GM12878 (cell line): ENCODE measurements at regions not wholly inside any gene's neighbourhood (a gene's known extent, or its start where the extent isn't known, plus 50 kb on each side); places are given as distances from the start of the nearest gene placed in this dataset.

Experiments used
- ATAC-seq: fragments of 200-7000 bp; cut with Tn5 transposase; 3 replicates; pipeline ENCODE4 v1.9.1; 2020; ENCODE audit warnings: mild to moderate bottlenecking, moderate library complexity
- BruUV-seq: library from RNA; stranded (reverse); fragments of 400-500 nt; replicated peaks from 2 replicates; lab custom pipeline; 2021; lab: Mats Ljungman, UMichigan
- CTCF ChIA-PET: fragments of 300-600 bp; sonication (Branson Sonifier 250); formaldehyde crosslinking; extraction: SDS; loops from one replicate; lab custom pipeline; 2021; ENCODE audit warnings: inconsistent platforms; lab: Yijun Ruan, JAX
- POLR2A ChIA-PET: fragments of 350-600 bp; formaldehyde crosslinking; extraction: SDS; loops from one replicate; lab custom pipeline; 2021; ENCODE audit warnings: inconsistent platforms; lab: Charles Lee
- RAD21 ChIA-PET: fragments of 300-600 bp; sonication (Branson Sonifier 250); formaldehyde crosslinking; loops from one replicate; lab custom pipeline; 2023; ENCODE audit warnings: antibody characterized with exemption; ENCODE audit not compliant: unreplicated experiment; lab: Charles Lee
- SMC1A ChIA-PET: fragments of 300-600 bp; sonication (Branson Sonifier 250); formaldehyde crosslinking; loops from one replicate; lab custom pipeline; 2023; ENCODE audit not compliant: unreplicated experiment, uncharacterized antibody; lab: Charles Lee
- DNase-seq: peaks from one replicate; pipeline ENCODE4 v3.0.0-alpha.2; 2011; ENCODE audit warnings: low read depth, low spot score
- FAIRE-seq: peaks from 3 replicates; lab custom pipeline; 2011; peaks lifted over from hg19 to GRCh38; lab: Jason Lieb, UNC
- H2AFZ ChIP-seq: 2 replicates; pipeline ENCODE4 v1.6.0; 2011; ENCODE audit warnings: low read depth, low read length, control low read depth; ENCODE audit not compliant: control insufficient read depth
- H3K27ac ChIP-seq: 2 replicates; pipeline ENCODE4 v1.5.1; 2011; ENCODE audit warnings: control low read depth; ENCODE audit not compliant: control insufficient read depth, insufficient read depth
- H3K27me3 ChIP-seq, 2 experiments: replicated peaks in 1 of 2; 2 replicates each; pipeline versions ENCODE4 v1.6.0 to v1.6.1; 2011; ENCODE audit warnings: low read length in 1 of 2; ENCODE audit not compliant: control insufficient read depth in 2 of 2, insufficient read depth in 2 of 2
- H3K36me3 ChIP-seq, 2 experiments: 2 replicates each; pipeline ENCODE4 v1.5.1; 2011; ENCODE audit warnings: low read length in 1 of 2; ENCODE audit not compliant: control insufficient read depth in 2 of 2, insufficient read depth in 2 of 2
- H3K4me1 ChIP-seq: 2 replicates; pipeline ENCODE4 v1.6.1; 2011; ENCODE audit warnings: mild to moderate bottlenecking, low read length, moderate library complexity, mixed read lengths; ENCODE audit not compliant: control insufficient read depth, insufficient read depth
- H3K4me2 ChIP-seq: 2 replicates; pipeline ENCODE4 v1.6.0; 2011; ENCODE audit warnings: control low read depth; ENCODE audit not compliant: control insufficient read depth, insufficient read depth
- H3K4me3 ChIP-seq: fragments of 200-600 bp; sonication (generic); 2 replicates; pipeline ENCODE4 v1.5.1; 2016
- H3K79me2 ChIP-seq: 2 replicates; pipeline ENCODE4 v1.6.0; 2011; ENCODE audit warnings: low read length; ENCODE audit not compliant: control insufficient read depth, insufficient read depth
- H3K9ac ChIP-seq: 2 replicates; pipeline ENCODE4 v1.8.0; 2011; ENCODE audit warnings: low read length, control low read depth, mixed read lengths; ENCODE audit not compliant: control insufficient read depth, insufficient read depth
- H3K9me3 ChIP-seq: replicated peaks from 3 replicates; pipeline ENCODE4 v1.5.1; 2011; ENCODE audit warnings: mild to moderate bottlenecking, low read length; ENCODE audit not compliant: control insufficient read depth, insufficient read depth
- H4K20me1 ChIP-seq: 2 replicates; pipeline ENCODE4 v1.6.0; 2011; ENCODE audit not compliant: control insufficient read depth, insufficient read depth
- BACH1 ChIP-seq: fragments of 450-650 bp; IDR thresholded peaks from 2 replicates; pipeline ENCODE4 v1.6.1; 2017; ENCODE audit warnings: mild to moderate bottlenecking, borderline replicate concordance
- BCL11A ChIP-seq: IDR thresholded peaks from 2 replicates; pipeline ENCODE4 v1.6.1; 2011; ENCODE audit warnings: low read depth, low read length
- BHLHE40 ChIP-seq, 2 experiments: fragments of 450-650 bp in 1 of 2; IDR thresholded peaks; 2 replicates each; pipeline ENCODE4 v1.6.1; 2011 to 2017; ENCODE audit warnings: low read depth in 2 of 2, borderline replicate concordance in 1 of 2, improper control_type of control experiment in 1 of 2, low read length in 1 of 2, mild to moderate bottlenecking in 1 of 2
- CBFB ChIP-seq: IDR thresholded peaks from 2 replicates; pipeline ENCODE4 v1.6.1; 2016; ENCODE audit warnings: antibody characterized with exemption, low read depth
- CREM ChIP-seq: IDR thresholded peaks from 2 replicates; pipeline ENCODE4 v1.6.1; 2014; ENCODE audit warnings: antibody characterized with exemption, low read depth
- EP300 ChIP-seq, 2 experiments: fragments of 150-350 bp in 1 of 2; IDR thresholded peaks; 2 replicates each; pipeline ENCODE4 v1.6.1; 2011 to 2012; ENCODE audit warnings: low read depth in 2 of 2, low read length in 2 of 2, borderline replicate concordance in 1 of 2, improper control_type of control experiment in 1 of 2, inconsistent platforms in 1 of 2; ENCODE audit not compliant: control insufficient read depth in 1 of 2
- GATAD2B ChIP-seq: fragments of 450-650 bp; conservative IDR thresholded peaks from 2 replicates; pipeline ENCODE4 v1.6.1; 2017; ENCODE audit warnings: low read depth, mild to moderate bottlenecking, moderate library complexity
- HDAC6 ChIP-seq: fragments of 200-600 bp; sonication (generic); IDR thresholded peaks from one replicate; pipeline ENCODE4 v1.8.0; 2017; ENCODE audit warnings: antibody characterized with exemption; ENCODE audit not compliant: unreplicated experiment
- HDGF ChIP-seq: fragments of 450-650 bp; IDR thresholded peaks from 2 replicates; pipeline ENCODE4 v1.6.1; 2016; ENCODE audit warnings: antibody characterized with exemption
- MYB ChIP-seq: fragments of 150-350 bp; IDR thresholded peaks from 2 replicates; pipeline ENCODE4 v1.6.1; 2014; ENCODE audit warnings: mild to moderate bottlenecking, low read depth, low read length, borderline replicate concordance
- NFYA ChIP-seq: IDR thresholded peaks from 2 replicates; pipeline ENCODE4 v1.6.1; 2011; ENCODE audit warnings: low read depth, mild to moderate bottlenecking, low read length, improper control_type of control experiment, borderline replicate concordance
- PAX5 ChIP-seq: IDR thresholded peaks from 2 replicates; pipeline ENCODE4 v1.6.1; 2011; ENCODE audit warnings: low read depth, low read length, borderline replicate concordance
- SMARCA5 ChIP-seq: fragments of 450-650 bp; IDR thresholded peaks from 2 replicates; pipeline ENCODE4 v1.6.1; 2017; ENCODE audit warnings: mild to moderate bottlenecking
- SMC3 ChIP-seq: IDR thresholded peaks from 2 replicates; pipeline ENCODE4 v1.6.1; 2011; ENCODE audit warnings: low read length, improper control_type of control experiment, borderline replicate concordance
- SRF ChIP-seq, 2 experiments: IDR thresholded peaks; 2 replicates each; pipeline ENCODE4 v1.6.1; 2011; ENCODE audit warnings: low read depth in 2 of 2, low read length in 2 of 2, mild to moderate bottlenecking in 1 of 2, moderate library complexity in 1 of 2
- STAT3 ChIP-seq: IDR thresholded peaks from 2 replicates; pipeline ENCODE4 v1.6.1; 2011; ENCODE audit warnings: low read depth, low read length, improper control_type of control experiment
- SUZ12 ChIP-seq: fragments of 200-600 bp; sonication (generic); IDR thresholded peaks from one replicate; pipeline ENCODE4 v1.6.1; 2018; ENCODE audit warnings: antibody characterized with exemption, mild to moderate bottlenecking; ENCODE audit not compliant: unreplicated experiment
- TBL1XR1 ChIP-seq: IDR thresholded peaks from 2 replicates; pipeline ENCODE4 v1.6.1; 2012; ENCODE audit warnings: low read depth, low read length, improper control_type of control experiment
- ZBTB33 ChIP-seq: fragments of 450-650 bp; IDR thresholded peaks from 2 replicates; pipeline ENCODE4 v1.6.1; 2017; ENCODE audit warnings: mild to moderate bottlenecking
- ZNF24 ChIP-seq: fragments of 450-650 bp; IDR thresholded peaks from 2 replicates; pipeline ENCODE4 v1.6.1; 2017; ENCODE audit warnings: antibody characterized with exemption, mild to moderate bottlenecking
- ZNF384 ChIP-seq: IDR thresholded peaks from 2 replicates; pipeline ENCODE4 v1.6.1; 2012; ENCODE audit warnings: low read depth, mild to moderate bottlenecking, low read length, improper control_type of control experiment, borderline replicate concordance
- ZNF592 ChIP-seq: fragments of 450-650 bp; IDR thresholded peaks from 2 replicates; pipeline ENCODE4 v1.6.1; 2017; ENCODE audit warnings: mild to moderate bottlenecking, moderate library complexity
- in situ Hi-C: fragments of 300-500 bp; cut with MboI; formaldehyde crosslinking; loops from 9 replicates; pipeline ENCODE4 v1.14.3; 2018; ENCODE audit warnings: mixed read lengths
- intact Hi-C: fragments of 100-400 bp; cut with micrococcal nuclease; formaldehyde crosslinking; loops from one replicate; pipeline ENCODE4 v1.14.2; 2022; ENCODE audit not compliant: unreplicated experiment

GRCh38 chr11:33610903-33611302 is 89.7 kb downstream of the C11orf91 start (continued):
- TF ChIP-seq CBFB, result no peak
- no peak for TF ChIP-seq HDGF
- no peak for TF ChIP-seq HDAC6
- no peak for TF ChIP-seq SMC3
- TF ChIP-seq EP300 (IDR thresholded peaks at IDR 0.05; ENCODE audit: borderline replicate concordance in 1 of 2, control insufficient read depth in 1 of 2, low read depth in 2 of 2, low read length in 2 of 2), result no peak
- TF ChIP-seq NFYA, result no peak
- no peak for TF ChIP-seq BACH1
- no peak for TF ChIP-seq PAX5
- TF ChIP-seq CREM, result no peak
- no peak for TF ChIP-seq BHLHE40 (IDR thresholded peaks at IDR 0.05; ENCODE audit: borderline replicate concordance in 1 of 2, low read depth in 2 of 2, low read length in 1 of 2)
- no peak for TF ChIP-seq BCL11A

GRCh38 chr11:33608386-33608785 is 92.2 kb downstream of the C11orf91 start:
- H3K4me1 ChIP-seq, result no peaks in the 10 kb centered on the region
- SMC1A ChIA-PET, result no interaction called here
- TF ChIP-seq GATAD2B, result no peak
- TF ChIP-seq ZNF592, result no peak
- no peak for TF ChIP-seq MYB
- no peak for TF ChIP-seq ZNF384
- no peak for TF ChIP-seq ZNF24
- no peak for TF ChIP-seq ZBTB33
- TF ChIP-seq SUZ12, result no peak
- TF ChIP-seq SMARCA5, result no peak
- no peak for TF ChIP-seq STAT3
- TF ChIP-seq TBL1XR1, result no peak
- TF ChIP-seq SRF (IDR thresholded peaks at IDR 0.05; ENCODE audit: low read depth in 2 of 2, low read length in 2 of 2), result no peak

More at GRCh38 chr11:33608386-33608785, 92.2 kb downstream of the C11orf91 start:
- POLR2A ChIA-PET, result no interaction called here
- CTCF ChIA-PET, result no interaction called here
- RAD21 ChIA-PET, result no interaction called here
- Histone ChIP-seq H3K27me3 (no peaks in the 10 kb centered on the region), H3K36me3 (no peaks in the 10 kb centered on the region), H3K79me2 (no peaks in the 10 kb centered on the region), H3K9me3 (no peaks in the 10 kb centered on the region; the same call in 2 of the 3 replicates), H3K9ac (no peak overlapping the region), H3K4me2 (no peak overlapping the region), H3K4me3 (no peak overlapping the region), H4K20me1 (no peaks in the 10 kb centered on the region), H3K27ac (no peak overlapping the region), H2AFZ (no peak overlapping the region)
- ATAC-seq (no peak), DNase-seq (no peak), FAIRE-seq (no peak)
- in situ Hi-C loops, result no loop called here
- intact Hi-C loops, result no loop called here
- BruUV-seq, result no TSS peak
